KOPT-K1 (cell line): ENCODE measurements at regions not wholly inside any gene's neighbourhood (a gene's known extent, or its start where the extent isn't known, plus 50 kb on each side); places are given as distances from the start of the nearest gene placed in this dataset.
"Not testable (repeated sequence)": the region's sequence is repeated elsewhere in the genome, so short reads cannot be mapped to it uniquely, and the experiment has no call there.

Experiments used
- H3K27ac ChIP-seq: fragments of 200-600 bp; sonication (generic); 2 replicates; pipeline ENCODE4 v1.5.1; 2016; ENCODE audit warnings: antibody characterized with exemption, mild to moderate bottlenecking, low read depth, low read length; ENCODE audit not compliant: poor library complexity, severe bottlenecking
- H3K36me3 ChIP-seq: fragments of 200-600 bp; sonication (generic); 2 replicates; pipeline ENCODE4 v1.5.1; 2017; ENCODE audit warnings: antibody characterized with exemption, mild to moderate bottlenecking, low read length, moderate library complexity; ENCODE audit not compliant: insufficient read depth
- H3K9me3 ChIP-seq: fragments of 200-600 bp; sonication (generic); 2 replicates; pipeline ENCODE4 v1.5.1; 2017; ENCODE audit warnings: antibody characterized with exemption, low read length, mild to moderate bottlenecking; ENCODE audit not compliant: insufficient read depth, poor library complexity, severe bottlenecking

DNA sequence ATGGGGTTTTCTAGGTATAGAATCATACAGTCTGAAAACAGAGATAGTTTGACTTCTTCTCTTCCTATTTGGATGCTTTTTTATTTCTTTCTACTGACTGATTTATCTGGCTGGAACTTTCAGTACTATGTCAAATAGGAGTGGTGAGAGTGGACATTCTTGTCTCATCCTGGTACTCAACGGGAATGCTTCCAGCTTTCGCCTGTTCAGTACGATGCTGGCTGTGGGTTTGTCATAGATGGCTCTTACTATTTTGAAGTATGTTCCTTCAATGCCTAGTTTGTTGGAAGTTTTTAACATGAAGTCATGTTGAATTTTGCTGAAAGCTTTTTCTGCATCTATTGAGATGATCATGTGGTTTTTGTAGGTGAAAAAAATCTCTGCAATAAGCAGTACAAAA is 730.4 kb downstream of the PLCL1 start:
- Histone ChIP-seq H3K9me3 (no peaks in the 10 kb centered on the region), H3K36me3 (no peaks in the 10 kb centered on the region)

DNA sequence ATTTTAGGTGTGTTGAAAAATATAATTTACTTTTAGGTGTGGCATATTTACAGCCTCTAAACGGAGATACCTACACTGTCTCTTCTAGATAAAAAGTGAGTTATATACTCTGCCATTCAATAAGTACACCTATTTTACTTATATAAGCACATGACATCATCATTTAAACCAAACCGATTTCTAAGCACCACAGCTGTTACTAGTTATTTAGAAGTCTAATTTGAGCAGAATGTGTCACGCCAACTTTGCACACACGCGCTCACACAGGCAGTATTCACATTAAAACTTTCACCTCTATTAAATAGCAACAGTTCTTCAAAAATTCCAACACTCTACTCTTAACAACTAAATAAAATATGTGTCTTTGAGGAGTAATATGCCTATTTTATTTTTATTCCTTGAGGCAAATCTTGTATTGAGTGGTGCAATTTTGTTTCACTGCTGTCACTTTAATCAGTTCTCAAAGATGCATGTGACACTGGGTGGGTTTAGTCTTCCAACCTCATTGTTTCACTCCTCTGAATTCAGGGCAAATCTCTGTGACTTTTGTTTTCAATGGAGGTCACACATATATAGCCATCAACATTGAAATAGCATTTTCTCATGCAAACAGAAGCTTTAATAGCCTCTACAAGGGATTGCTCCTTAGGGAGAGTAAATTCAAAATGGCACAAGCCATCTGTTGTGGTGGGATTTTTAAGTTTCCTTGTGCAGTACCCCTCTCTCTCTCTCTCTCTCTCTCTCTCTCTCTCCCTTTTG is 721.0 kb downstream of the PLCL1 start:
- H3K9me3 ChIP-seq, result no peaks in the 10 kb centered on the region
- no peak overlapping the region for H3K27ac ChIP-seq
- H3K36me3 ChIP-seq, result no peaks in the 10 kb centered on the region

More for the DNA sequence above, 730.4 kb downstream of the PLCL1 start:
- H3K27ac ChIP-seq, result no peak overlapping the region

DNA sequence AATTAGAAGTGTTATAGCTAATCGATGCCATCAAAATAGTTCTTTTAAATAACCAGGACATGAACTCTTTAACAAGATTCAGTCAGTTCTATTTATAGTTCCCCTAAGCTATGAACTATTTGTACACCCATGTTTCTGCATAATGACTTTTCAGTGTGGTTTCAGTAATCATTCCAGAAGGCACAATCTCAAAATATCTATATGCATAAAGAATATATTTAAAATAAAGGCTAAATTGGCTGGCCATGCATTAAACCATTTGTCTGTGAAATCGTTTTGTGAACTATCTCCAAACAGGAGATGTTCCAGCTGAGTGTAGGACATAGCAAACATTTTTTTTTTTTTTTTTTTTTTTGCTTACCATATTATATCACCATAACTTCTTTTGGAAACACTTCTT is 719.3 kb downstream of the PLCL1 start:
- Histone ChIP-seq H3K9me3 (no peaks in the 10 kb centered on the region), H3K36me3 (no peaks in the 10 kb centered on the region)

DNA sequence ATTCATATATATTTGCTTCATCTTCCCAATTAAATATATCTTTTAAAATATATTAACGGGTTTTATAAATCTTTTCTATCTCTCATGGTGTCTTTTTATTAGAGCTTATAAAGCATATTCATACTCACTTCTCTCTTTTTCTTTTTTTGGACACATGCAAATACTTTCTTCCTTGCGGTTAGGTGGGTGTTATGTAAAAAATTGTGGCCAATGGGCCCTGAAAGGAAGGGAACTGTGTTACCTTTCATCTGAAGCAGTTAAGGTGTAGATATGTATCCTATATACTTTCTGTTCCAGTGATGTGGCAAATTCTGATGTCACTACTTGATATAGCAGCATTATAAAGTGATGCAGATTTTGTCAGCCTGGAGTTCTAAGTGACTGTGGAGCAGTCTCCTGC is 714.5 kb downstream of the PLCL1 start:
- Histone ChIP-seq H3K36me3 (no peaks in the 10 kb centered on the region), H3K27ac (no peak overlapping the region), H3K9me3 (no peaks in the 10 kb centered on the region)

More for the DNA sequence above, 719.3 kb downstream of the PLCL1 start:
- H3K27ac ChIP-seq, result no peak overlapping the region

DNA sequence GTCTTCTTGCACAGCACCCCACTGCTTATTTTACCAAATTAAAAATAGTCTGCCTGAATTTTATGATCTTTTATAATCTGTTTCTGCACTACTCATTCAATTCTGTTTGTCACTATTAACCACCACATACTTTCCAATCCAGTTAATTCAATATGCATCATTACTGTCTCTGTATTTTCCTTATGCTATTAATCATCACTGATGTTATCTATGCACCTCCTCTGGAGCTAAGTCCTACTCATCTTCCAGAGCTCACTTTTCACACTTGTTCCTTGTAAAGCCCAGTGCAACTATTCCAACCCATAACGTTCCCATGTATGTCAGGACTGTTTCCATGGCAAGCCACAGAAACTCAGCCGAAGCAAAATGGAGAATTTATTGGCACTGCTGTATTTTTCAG is 713.6 kb downstream of the PLCL1 start:
- no peaks in the 10 kb centered on the region for H3K9me3 ChIP-seq
- H3K27ac ChIP-seq, result no peak overlapping the region
- H3K36me3 ChIP-seq, result no peaks in the 10 kb centered on the region

DNA sequence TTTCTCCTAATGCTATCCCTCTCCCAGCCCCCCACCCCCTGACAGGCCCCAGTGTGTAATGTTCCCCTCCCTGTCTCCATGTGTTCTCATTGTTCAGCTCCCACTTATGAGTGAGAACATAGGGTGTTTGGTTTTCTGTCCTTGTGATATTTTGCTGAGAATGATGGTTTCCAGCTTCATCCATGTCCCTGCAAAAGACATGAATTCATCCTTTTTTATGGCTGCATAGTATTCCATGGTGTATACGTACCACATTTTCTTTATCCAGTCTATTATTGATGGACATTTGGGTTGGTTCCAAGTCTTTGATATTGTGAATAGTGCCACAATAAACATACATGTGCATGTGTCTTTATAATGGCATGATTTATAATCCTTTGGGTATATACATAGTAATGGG is 704.2 kb downstream of the PLCL1 start:
- not testable (repeated sequence) for H3K36me3 ChIP-seq, H3K27ac ChIP-seq, H3K9me3 ChIP-seq

DNA sequence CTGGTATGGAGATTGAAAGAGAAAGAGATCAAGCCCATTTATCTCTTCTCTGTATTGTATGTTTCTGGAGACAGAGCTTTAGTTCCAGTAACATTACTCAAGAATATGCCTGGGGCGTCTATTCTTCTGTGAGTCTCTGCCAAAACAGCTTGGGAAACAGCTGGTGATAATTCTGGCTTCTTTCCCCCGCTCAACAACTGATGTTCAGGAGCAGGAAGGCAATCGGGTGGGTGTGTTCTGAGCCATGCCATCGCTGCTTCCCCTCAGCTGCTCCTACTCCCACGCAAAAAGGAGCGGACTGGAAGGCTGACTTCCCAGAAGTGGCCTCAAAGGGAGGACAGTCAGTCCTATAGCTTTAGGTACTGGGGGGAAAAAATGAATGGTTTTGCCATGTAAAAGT is 695.1 kb downstream of the PLCL1 start:
- H3K9me3 ChIP-seq, result no peaks in the 10 kb centered on the region
- no peaks in the 10 kb centered on the region for H3K36me3 ChIP-seq
- no peak overlapping the region for H3K27ac ChIP-seq

DNA sequence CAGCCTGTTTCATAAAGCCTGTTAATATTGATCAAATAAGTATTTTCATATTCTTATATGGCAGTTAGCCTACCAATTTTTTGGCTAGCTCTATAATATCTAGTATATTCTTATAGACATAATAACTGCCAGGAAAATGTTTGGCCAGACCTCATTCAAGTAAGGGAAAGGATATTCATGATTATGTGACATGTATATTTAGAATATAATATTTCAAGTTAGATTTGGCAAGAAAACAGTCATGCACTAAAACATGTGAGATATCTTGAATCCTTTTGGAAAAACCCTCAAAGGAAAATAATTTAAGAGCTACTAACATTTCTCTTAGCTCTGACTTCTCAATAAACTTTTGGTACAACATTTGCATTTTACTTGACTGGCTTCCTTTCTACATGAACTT is 694.1 kb downstream of the PLCL1 start:
- Histone ChIP-seq H3K27ac (no peak overlapping the region), H3K36me3 (no peaks in the 10 kb centered on the region), H3K9me3 (no peaks in the 10 kb centered on the region)

DNA sequence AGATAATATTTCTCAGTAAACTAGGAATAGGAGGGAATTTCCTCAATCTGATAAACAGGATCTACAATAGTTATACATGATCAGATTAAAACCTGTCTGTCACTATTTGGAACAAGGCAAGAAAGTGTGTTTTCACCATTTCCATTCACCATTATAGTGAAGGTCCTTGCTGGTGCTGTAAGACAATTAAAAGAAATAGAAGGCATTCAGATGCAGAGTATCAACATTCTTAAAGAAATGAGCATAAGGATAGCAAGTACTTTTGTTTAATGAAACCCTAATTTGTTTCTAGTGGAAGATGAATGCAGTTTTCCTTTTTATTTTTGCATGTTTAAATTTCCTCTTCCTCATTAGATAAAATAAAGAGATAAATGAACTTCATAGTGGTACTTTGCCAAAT is 693.7 kb downstream of the PLCL1 start:
- Histone ChIP-seq H3K27ac (no peak overlapping the region), H3K36me3 (no peaks in the 10 kb centered on the region), H3K9me3 (no peaks in the 10 kb centered on the region)

DNA sequence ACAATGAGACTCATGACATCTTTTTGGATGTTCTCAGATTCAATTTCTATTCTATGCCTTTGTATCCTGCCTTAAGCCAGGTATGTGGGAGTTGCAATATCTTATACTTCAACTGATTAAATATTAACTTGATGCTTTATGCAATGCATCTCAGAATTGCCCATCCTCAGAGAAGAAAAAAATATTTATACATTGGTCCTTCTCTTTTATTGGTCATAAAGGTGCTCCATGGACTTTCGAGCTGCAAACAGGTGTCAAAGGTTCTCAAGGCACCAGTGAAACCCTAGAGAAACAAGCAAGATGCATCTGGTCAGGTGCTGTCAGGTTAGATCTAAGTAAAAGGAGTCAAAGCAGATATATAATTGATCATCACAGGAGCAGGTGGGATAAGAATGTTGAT is 690.5 kb downstream of the PLCL1 start:
- no peak overlapping the region for H3K27ac ChIP-seq
- H3K36me3 ChIP-seq, result no peaks in the 10 kb centered on the region
- no peaks in the 10 kb centered on the region for H3K9me3 ChIP-seq

DNA sequence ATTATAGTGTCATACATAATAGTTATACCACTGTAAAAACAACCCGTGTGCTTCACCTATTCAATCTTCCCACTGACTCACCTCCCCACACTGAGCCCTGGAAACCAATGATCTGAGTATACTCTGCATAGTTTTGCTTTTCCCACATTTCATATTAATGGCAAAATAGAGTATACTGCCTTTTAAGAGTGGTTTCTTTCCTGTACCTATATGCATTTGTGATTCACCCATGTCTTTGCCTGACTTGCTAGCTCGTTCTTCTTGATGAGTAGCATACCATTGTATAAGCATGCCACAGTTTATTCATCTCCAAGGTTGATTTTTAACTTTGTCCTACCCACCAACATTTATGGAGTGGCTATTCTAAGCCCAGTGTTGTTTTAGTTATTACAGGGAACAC is 686.4 kb downstream of the PLCL1 start:
- Histone ChIP-seq H3K9me3 (no peaks in the 10 kb centered on the region), H3K27ac (no peak overlapping the region), H3K36me3 (no peaks in the 10 kb centered on the region)

DNA sequence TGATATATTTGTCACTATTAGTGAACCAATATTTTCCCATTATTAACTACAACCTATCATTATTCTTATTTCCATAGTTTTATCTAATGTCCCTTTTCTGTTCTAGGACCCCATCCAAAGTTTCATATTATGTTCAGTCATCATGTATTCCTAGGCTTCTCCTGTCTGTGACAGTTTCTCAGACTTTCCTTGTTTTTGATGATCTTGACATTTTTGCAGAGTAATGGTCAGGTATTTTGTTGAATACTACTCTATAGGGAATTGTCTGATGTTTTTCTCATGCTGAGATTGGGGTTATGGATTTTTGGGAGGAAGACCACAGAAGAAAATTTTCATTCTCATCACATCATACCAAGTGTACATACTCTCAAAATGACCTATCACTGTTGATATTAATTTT is 684.6 kb downstream of the PLCL1 start:
- no peaks in the 10 kb centered on the region for H3K36me3 ChIP-seq
- H3K27ac ChIP-seq, result no peak overlapping the region
- H3K9me3 ChIP-seq, result no peaks in the 10 kb centered on the region

DNA sequence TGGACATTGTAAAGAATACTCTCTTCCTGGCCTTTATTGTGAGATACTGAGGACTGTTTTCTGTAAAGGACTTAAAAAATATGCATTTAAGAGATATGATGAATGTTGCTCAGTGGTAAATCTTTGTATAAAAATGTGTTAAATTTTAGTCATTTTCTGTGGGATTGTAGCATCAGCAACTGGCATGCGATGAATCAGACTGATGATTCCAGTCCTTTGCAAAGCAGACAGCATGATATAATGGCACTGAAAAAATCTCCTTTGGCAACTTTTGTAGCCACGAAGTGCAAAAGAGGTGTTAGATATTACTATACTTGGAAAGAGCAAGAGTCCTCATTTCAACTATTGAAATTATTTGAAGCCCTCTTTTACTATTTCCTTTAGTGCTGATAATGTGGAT is 678.7 kb downstream of the PLCL1 start:
- no peaks in the 10 kb centered on the region for H3K9me3 ChIP-seq
- H3K27ac ChIP-seq, result no peak overlapping the region
- no peaks in the 10 kb centered on the region for H3K36me3 ChIP-seq

DNA sequence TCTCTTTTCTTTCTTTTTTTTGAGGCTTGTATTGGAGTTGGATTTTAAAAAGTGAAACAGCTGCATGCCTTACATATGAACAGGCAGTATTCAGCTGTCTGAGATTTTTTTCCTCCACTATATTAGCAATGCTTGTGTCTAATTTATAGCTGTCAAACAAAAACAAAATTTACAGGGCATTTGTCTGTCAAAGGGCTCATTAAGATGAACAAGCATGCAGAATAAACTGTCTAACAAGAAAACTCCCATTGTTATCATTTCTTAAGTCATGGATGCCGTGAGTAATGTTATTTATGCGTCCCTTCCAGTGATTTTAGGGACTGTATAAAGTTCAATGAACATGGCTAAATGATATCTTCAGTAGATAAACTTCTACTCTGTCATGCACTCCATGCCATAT is 674.7 kb downstream of the PLCL1 start:
- no peaks in the 10 kb centered on the region for H3K9me3 ChIP-seq
- no peak overlapping the region for H3K27ac ChIP-seq
- H3K36me3 ChIP-seq, result no peaks in the 10 kb centered on the region

DNA sequence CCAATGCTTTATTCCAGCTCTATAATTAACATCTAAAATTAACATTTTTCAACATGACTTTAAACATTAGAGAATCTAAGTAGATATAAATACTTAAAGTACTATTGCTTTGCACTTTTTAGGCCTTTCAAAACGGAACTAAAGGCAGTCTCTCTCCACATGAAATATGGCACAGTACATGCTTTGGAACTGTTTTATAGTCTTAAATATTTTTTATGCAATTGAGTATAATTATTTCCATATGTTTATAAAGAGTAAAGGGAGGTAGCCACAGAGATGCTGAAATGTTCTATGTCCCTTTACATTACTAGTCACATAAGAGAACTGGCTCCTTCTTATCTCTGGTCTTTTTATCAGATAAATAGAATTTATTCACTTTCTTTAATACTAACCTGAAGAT is 674.0 kb downstream of the PLCL1 start:
- Histone ChIP-seq H3K9me3 (no peaks in the 10 kb centered on the region), H3K36me3 (no peaks in the 10 kb centered on the region), H3K27ac (no peak overlapping the region)

DNA sequence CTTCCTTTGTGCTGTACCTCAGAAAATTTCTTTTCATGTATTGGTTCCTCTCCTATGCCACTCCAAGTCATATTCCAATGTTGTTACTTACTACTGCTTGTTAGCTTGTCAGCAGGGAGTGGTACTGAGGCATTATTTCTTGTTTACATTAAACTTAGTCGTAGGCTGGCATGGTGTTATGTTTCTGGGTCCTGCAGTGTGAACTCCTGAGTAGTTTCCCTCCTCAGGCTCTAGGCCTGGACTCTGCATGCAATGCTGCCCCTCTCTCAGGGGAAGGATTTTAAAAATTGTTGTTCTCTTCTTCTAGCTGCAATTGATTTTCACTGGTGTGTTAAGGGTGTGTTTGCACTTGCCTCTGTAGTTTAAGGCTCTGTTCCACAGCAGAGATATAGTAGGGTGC is 671.6 kb downstream of the PLCL1 start:
- no peaks in the 10 kb centered on the region for H3K36me3 ChIP-seq
- H3K9me3 ChIP-seq, result no peaks in the 10 kb centered on the region
- no peak overlapping the region for H3K27ac ChIP-seq
